ENCODE measurements at regions not wholly inside any gene's neighbourhood (a gene's known extent, or its start where the extent isn't known, plus 50 kb on each side); places are given as distances from the start of the nearest gene placed in this dataset.
"Not testable (repeated sequence)": the region's sequence is repeated elsewhere in the genome, so short reads cannot be mapped to it uniquely, and the experiment has no call there.

DNA sequence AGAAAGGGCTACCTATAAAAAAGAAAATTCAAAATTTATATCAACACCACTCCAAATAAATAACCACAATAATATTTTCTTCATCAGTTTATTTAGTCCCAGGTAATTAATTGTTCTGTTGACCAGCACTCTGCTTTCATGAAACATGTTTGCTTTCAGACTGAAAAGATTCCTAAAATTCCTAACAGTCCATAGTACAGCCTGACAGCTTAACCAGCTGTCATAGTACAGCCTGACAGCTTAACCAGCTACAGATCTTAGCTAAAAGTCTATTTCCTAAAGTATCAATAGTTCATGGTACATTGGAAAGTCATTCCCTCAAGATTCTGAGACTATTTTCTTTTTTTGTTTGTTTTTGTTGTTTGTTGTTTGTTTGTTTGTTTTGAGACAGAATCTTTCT lies 144.1 kb upstream of the DDX53 start:
- DNase-seq, result no peak

DNA sequence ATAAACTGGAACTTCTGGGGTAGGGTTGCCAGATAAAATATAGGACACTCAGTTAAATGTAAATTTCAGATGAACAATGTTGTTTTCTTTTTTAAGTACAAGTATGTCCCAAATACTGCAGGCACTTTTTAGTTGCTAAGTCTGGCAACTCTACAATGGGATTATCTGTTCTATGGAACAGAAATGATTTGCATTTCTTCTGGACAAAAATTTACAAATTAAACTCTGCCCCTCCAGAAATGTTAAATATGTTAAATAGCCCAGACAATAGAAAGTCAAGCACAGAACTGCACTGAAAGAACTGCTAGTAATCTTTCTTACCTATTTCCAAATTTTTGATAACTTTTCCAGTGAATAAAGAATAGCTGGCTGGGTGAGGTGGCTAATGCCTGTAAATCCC lies 140.1 kb upstream of the DDX53 start:
- no peak for DNase-seq

GRCh38 chrX:22866801-22867200 lies 133.0 kb upstream of the DDX53 start:
- DNase-seq, result not testable (repeated sequence)

DNA sequence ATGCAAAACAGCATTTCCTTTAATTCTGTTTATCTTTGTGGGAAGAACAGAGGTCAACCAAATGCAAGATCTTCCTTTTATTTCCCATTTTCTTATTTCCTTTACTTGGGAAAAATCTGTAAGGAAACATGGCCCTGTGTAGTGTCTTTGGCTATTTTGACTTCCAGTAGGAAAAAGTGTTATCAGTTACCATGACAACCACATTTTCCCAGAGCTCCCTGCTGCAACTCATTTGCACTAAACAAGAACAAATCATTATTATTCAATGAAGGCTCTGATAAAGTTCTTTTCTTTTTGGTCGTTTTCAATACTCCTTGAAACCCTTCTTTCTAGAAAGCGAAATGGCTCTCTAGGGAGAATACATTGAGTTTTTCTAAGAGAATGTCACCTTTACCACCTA lies 117.2 kb upstream of the DDX53 start:
- DNase-seq, result no peak

- no peak for DNase-seq
Observed at GRCh38 chrX:22889819-22890218, 109.9 kb upstream of the DDX53 start.

DNA sequence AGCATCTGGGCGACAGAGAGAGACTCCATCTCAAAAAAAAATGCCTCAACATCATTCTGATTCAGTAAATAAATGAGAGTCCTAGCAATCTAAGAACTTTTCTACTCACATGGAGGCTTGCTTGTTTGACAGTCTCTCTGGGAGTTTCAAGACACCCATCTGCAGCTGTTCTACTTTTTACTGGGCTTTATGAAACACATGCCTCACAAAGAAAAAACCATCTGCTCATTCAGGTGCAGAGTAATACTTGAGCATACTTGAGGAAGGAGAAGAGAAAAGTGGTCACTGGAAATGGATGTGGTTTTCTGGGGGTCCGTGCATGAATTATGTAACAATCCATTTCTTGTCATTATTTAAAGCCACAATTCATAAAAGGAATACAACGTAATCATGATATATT lies 87.1 kb upstream of the DDX53 start:
- no peak for DNase-seq

DNA sequence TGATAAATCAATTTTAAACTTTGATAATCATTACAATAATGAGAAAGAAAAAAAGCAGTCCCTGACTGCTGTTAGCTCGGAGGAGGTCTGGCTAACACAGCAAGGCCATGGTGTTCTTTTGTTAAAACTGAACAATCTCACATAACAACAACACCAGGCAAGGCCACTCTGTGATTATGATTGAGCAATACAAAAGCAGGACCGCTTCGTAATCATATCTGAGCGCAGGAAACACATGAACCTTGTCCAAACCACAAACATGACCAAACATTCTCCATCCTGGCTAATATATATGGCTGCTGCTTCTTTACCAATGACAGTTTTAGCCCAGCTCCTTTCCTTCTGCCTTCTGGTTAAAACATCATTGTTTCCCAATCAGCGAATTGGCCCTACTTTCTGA lies 76.8 kb upstream of the DDX53 start:
- no peak for DNase-seq

GRCh38 chrX:22934640-22935039 lies 65.1 kb upstream of the DDX53 start:
- DNase-seq, result no peak

DNA sequence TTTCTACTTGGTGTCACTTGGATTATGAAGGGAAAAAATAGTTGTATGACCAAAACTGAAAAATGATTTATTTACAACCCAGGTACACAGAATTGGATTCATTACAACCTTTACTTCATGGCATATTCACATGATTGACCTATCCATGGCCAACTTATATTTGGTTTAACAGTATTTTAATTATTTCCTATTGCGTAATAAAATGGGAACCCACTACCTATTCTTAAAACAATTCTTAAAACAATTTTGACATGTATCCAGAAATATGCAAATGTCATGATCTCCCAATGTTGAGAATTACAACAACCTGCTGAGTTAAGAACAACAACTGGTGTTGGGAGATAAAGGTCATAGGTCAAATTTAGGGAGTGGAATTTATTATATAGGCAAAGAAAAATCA lies 54.8 kb upstream of the DDX53 start:
- no peak for DNase-seq

Data from right forelimb (tissue), 1 donor.